IPS-15b (cell line): ENCODE measurements at regions not wholly inside any gene's neighbourhood (a gene's known extent, or its start where the extent isn't known, plus 50 kb on each side); places are given as distances from the start of the nearest gene placed in this dataset.

ENCODE experiments used
- H3K27me3 ChIP-seq: one replicate; pipeline ENCODE4 v1.6.1; 2013; ENCODE audit warnings: low read length; ENCODE audit not compliant: control insufficient read depth, insufficient read depth
- H3K36me3 ChIP-seq: one replicate; pipeline ENCODE4 v1.6.1; 2013; ENCODE audit warnings: low read length; ENCODE audit not compliant: control insufficient read depth, insufficient read depth
- H3K4me1 ChIP-seq: one replicate; pipeline ENCODE4 v1.6.1; 2013; ENCODE audit warnings: mild to moderate bottlenecking, low read length; ENCODE audit not compliant: control insufficient read depth, insufficient read depth
- H3K4me3 ChIP-seq: one replicate; pipeline ENCODE4 v1.5.1; 2013; ENCODE audit warnings: low read depth, low read length
- H3K9ac ChIP-seq: one replicate; pipeline ENCODE4 v1.6.1; 2013; ENCODE audit warnings: low read depth, mild to moderate bottlenecking, low read length
- H3K9me3 ChIP-seq: one replicate; pipeline ENCODE4 v1.6.1; 2013; ENCODE audit warnings: mild to moderate bottlenecking, low read length; ENCODE audit not compliant: control insufficient read depth, insufficient read depth

DNA sequence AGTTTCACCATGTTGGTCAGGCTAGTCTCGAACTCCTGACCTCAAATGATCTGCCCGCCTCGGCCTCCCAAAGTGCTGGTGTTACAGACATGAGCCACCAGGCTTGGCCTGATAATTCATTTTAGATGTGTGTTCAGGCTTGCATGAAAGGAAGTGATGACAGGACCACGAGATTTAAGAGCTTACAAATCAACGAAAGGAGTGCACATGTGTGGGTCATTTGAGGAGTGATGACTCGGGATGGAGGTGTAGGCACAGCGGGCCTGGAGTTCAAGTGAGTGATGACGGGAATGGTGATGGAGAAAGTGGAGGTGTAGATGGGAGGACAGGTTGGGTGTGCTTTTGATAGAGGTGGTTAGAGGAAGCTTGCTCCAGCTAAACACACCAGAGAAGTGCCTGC, 742.4 kb downstream of the GALR1 start:
- Histone ChIP-seq H3K9ac (no peak overlapping the region), H3K27me3 (no peaks in the 10 kb centered on the region), H3K36me3 (no peaks in the 10 kb centered on the region)

DNA sequence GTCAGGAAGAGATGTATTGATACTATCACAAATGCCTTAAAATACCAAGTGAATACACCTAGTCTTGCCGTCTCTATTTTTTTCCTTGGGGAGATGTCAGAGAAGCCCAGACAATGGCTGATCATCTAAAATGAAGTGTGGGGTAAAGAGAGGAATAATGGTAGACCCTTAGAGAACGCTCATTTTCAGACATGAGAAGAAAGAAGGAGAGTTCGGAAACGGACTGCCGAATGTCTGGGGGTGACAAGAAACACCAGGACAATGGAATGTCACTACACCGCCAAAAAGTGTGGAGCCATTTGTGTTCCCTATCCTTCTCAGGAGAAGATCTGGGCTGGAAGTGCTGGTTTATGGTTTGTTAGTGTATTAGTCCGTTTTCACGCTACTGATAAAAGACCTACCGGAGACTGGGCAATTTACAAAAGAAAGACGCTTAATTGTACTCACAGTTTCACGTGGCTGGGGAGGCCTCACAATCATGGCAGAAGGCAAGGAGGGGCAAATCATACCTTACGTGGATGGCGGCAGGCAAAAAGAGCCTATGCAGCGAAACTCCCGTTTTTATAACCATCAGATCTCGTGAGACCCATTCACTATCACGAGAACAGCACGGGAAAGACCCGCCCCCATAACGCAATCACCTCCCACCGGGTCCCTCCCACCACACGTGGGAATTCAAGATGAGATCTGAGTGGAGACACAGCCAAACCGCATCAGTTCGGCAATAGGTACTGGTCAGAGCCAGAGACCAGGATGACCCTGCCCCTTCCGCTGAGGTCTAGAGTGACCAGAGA, 743.7 kb downstream of the GALR1 start:
- Histone ChIP-seq H3K27me3 (no peaks in the 10 kb centered on the region), H3K4me3 (no peak overlapping the region), H3K9me3 (no peaks in the 10 kb centered on the region), H3K4me1 (no peaks in the 10 kb centered on the region), H3K9ac (no peak overlapping the region), H3K36me3 (no peaks in the 10 kb centered on the region)

More for the DNA sequence above, 742.4 kb downstream of the GALR1 start:
- H3K9me3 ChIP-seq, result no peaks in the 10 kb centered on the region
- H3K4me1 ChIP-seq, result no peaks in the 10 kb centered on the region
- H3K4me3 ChIP-seq, result no peak overlapping the region

GRCh38 chr18:77995593-77995992, 745.9 kb downstream of the GALR1 start:
- Histone ChIP-seq H3K9me3 (no peaks in the 10 kb centered on the region), H3K4me3 (no peak overlapping the region), H3K36me3 (no peaks in the 10 kb centered on the region), H3K4me1 (no peaks in the 10 kb centered on the region), H3K27me3 (no peaks in the 10 kb centered on the region), H3K9ac (no peak overlapping the region)

- H3K4me1 ChIP-seq, result no peaks in the 10 kb centered on the region
- H3K4me3 ChIP-seq, result no peak overlapping the region
- no peaks in the 10 kb centered on the region for H3K36me3 ChIP-seq
- no peaks in the 10 kb centered on the region for H3K9me3 ChIP-seq
- H3K27me3 ChIP-seq, result no peaks in the 10 kb centered on the region
- no peak overlapping the region for H3K9ac ChIP-seq
Measured at GRCh38 chr18:77996737-77997136, 747.1 kb downstream of the GALR1 start.

- no peak overlapping the region for H3K4me3 ChIP-seq
- no peaks in the 10 kb centered on the region for H3K27me3 ChIP-seq
- H3K9me3 ChIP-seq, result no peaks in the 10 kb centered on the region
- H3K4me1 ChIP-seq, result peaks cover 21% of the 10 kb centered on the region
- H3K9ac ChIP-seq, result no peak overlapping the region
- H3K36me3 ChIP-seq, result no peaks in the 10 kb centered on the region
Measured at GRCh38 chr18:78001811-78002210, 752.2 kb downstream of the GALR1 start.

DNA sequence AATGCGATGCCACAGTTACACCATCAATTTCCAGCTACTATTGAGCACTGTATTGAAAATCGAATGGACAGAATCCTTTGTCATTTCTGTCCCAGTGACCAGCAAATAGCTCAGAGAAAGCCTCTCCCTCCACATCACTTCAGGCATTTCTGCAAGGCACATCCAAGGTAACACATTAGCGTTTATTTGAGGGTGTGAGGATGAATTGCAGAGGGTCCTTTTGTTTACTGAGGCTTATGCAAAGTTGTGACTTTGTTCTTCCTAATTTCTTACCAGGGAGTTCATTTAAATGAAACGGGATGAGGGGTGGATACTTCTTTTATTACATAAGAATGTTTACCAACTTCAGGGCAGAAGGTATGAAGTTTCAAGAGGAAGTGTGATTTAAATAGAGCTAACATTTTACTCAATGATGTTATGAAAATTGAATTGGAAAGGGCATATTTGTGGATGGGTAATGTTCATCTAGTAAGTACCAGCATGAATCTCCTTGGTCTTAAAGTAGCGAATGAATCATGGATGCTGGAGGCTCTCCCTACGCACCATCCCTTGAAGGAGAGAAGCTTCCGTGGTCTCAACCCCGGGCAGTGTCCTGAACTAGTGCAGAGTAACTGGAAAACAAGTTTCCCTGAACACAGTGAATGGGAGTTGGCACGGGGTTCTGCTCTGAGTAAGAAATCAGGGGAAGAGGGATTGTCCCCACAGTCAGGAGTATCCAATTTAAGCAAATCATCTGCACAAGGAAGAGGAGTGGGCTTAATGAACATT, 756.5 kb downstream of the GALR1 start:
- H3K27me3 ChIP-seq, result no peaks in the 10 kb centered on the region
- peaks cover 30% of the 10 kb centered on the region for H3K4me1 ChIP-seq
- no peaks in the 10 kb centered on the region for H3K36me3 ChIP-seq
- H3K9ac ChIP-seq, result no peak overlapping the region
- H3K9me3 ChIP-seq, result no peaks in the 10 kb centered on the region
- H3K4me3 ChIP-seq, result peak overlapping the region; percentile 26

- Histone ChIP-seq H3K36me3 (no peaks in the 10 kb centered on the region), H3K9me3 (no peaks in the 10 kb centered on the region), H3K4me1 (peaks cover 30% of the 10 kb centered on the region), H3K9ac (no peak overlapping the region), H3K4me3 (peak overlapping the region; percentile 16), H3K27me3 (no peaks in the 10 kb centered on the region)
Measured at GRCh38 chr18:78006774-78007260, 757.2 kb downstream of the GALR1 start.

GRCh38 chr18:78010363-78010762, 760.7 kb downstream of the GALR1 start:
- H3K27me3 ChIP-seq, result no peaks in the 10 kb centered on the region
- no peaks in the 10 kb centered on the region for H3K36me3 ChIP-seq
- peaks cover 23% of the 10 kb centered on the region for H3K4me1 ChIP-seq
- no peak overlapping the region for H3K9ac ChIP-seq
- no peaks in the 10 kb centered on the region for H3K9me3 ChIP-seq
- no peak overlapping the region for H3K4me3 ChIP-seq

DNA sequence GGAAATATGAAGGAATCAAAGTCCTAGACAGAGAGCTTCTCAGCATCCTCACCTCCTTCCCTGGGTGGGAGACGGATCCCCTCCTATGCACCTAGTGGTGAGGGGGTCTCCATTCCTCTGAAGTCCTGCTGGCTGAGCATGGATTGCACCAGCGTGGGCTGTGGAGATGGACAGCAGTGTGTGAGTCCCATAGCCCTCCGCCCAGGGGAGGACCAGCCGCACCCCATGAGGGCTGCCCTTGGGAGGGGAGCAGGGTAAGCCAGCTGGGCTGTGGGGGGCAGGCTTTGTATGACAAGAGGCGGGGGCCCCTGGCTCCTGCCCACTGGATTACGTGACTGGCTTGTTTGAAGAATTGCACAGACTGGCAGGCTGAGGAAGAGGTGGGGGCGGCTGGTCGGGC, 768.2 kb downstream of the GALR1 start:
- Histone ChIP-seq H3K27me3 (peaks cover 31% of the 10 kb centered on the region), H3K4me3 (no peak overlapping the region), H3K36me3 (no peaks in the 10 kb centered on the region), H3K9me3 (no peaks in the 10 kb centered on the region), H3K9ac (no peak overlapping the region), H3K4me1 (no peaks in the 10 kb centered on the region)

- H3K9ac ChIP-seq, result no peak overlapping the region
Measured at GRCh38 chr18:78021196-78021595, 771.5 kb downstream of the GALR1 start.

GRCh38 chr18:78031589-78031988, 781.9 kb downstream of the GALR1 start:
- Histone ChIP-seq H3K27me3 (no peaks in the 10 kb centered on the region), H3K9ac (no peak overlapping the region)

More at GRCh38 chr18:78021196-78021595, 771.5 kb downstream of the GALR1 start:
- H3K4me1 ChIP-seq, result no peaks in the 10 kb centered on the region
- no peak overlapping the region for H3K4me3 ChIP-seq
- H3K27me3 ChIP-seq, result peaks cover 29% of the 10 kb centered on the region
- no peaks in the 10 kb centered on the region for H3K9me3 ChIP-seq
- H3K36me3 ChIP-seq, result no peaks in the 10 kb centered on the region

DNA sequence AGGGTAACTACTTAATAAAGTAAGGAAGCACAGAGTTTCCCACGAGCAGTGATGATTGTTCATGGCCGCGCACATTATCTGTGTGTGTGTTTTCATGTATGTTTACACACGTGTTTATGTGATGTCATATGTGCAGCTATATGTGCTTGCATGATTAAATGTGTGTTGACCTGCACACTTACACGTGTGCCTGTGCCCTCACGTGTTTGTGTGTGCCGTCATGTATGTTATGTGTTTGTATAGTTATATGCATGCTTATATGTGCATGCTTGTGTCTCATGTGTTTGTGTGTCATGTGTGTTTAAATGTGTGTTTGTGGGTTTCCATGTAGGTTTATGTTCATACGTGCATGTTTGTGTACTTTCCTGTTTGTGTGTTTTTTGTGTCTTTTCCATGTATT, 782.3 kb downstream of the GALR1 start:
- peak overlapping the region; percentile 11 for H3K4me3 ChIP-seq
- H3K36me3 ChIP-seq, result no peaks in the 10 kb centered on the region
- peaks cover 8% of the 10 kb centered on the region for H3K4me1 ChIP-seq
- H3K9ac ChIP-seq, result no peak overlapping the region
- H3K9me3 ChIP-seq, result no peaks in the 10 kb centered on the region
- no peaks in the 10 kb centered on the region for H3K27me3 ChIP-seq

More at GRCh38 chr18:78031589-78031988, 781.9 kb downstream of the GALR1 start:
- H3K4me1 ChIP-seq, result peaks cover 8% of the 10 kb centered on the region
- H3K4me3 ChIP-seq, result no peak overlapping the region
- H3K36me3 ChIP-seq, result no peaks in the 10 kb centered on the region
- H3K9me3 ChIP-seq, result no peaks in the 10 kb centered on the region
